Ishikawa (cell line): ENCODE measurements at regions not wholly inside any gene's neighbourhood (a gene's known extent, or its start where the extent isn't known, plus 50 kb on each side); places are given as distances from the start of the nearest gene placed in this dataset.

ENCODE experiments used
- CEBPB ChIP-seq: IDR thresholded peaks from 2 replicates; pipeline ENCODE4 v1.6.1; 2012
- CREB1 ChIP-seq: IDR thresholded peaks from 2 replicates; pipeline ENCODE4 v1.6.1; 2012; ENCODE audit warnings: low read depth
- EGR1 ChIP-seq: IDR thresholded peaks from 2 replicates; pipeline ENCODE4 v1.6.1; 2012
- EP300 ChIP-seq: IDR thresholded peaks from 2 replicates; pipeline ENCODE4 v1.6.1; 2012; ENCODE audit warnings: borderline replicate concordance
- FOXM1 ChIP-seq: IDR thresholded peaks from 2 replicates; pipeline ENCODE4 v1.6.1; 2012; ENCODE audit warnings: low read depth, borderline replicate concordance
- NFIC ChIP-seq: IDR thresholded peaks from 2 replicates; pipeline ENCODE4 v1.6.1; 2012
- RAD21 ChIP-seq: IDR thresholded peaks from 2 replicates; pipeline ENCODE4 v1.6.1; 2012; ENCODE audit warnings: low read depth
- TAF1 ChIP-seq: IDR thresholded peaks from 2 replicates; pipeline ENCODE4 v1.6.1; 2012; ENCODE audit warnings: low read depth, mild to moderate bottlenecking
- TCF12 ChIP-seq: IDR thresholded peaks from 2 replicates; pipeline ENCODE4 v1.6.1; 2012; ENCODE audit warnings: low read depth
- TEAD4 ChIP-seq: IDR thresholded peaks from 2 replicates; pipeline ENCODE4 v1.6.1; 2012
- YY1 ChIP-seq: IDR thresholded peaks from 2 replicates; pipeline ENCODE4 v1.6.1; 2012; ENCODE audit warnings: low read depth
- ZBTB7A ChIP-seq: IDR thresholded peaks from 2 replicates; pipeline ENCODE4 v1.6.1; 2012; ENCODE audit warnings: low read depth
- TF ChIP-seq, protein P1 (sequence below): IDR thresholded peaks from 2 replicates; pipeline ENCODE4 v1.6.1; 2012
- TF ChIP-seq, protein P2 (sequence below): IDR thresholded peaks from 2 replicates; pipeline ENCODE4 v1.6.1; 2012
- TF ChIP-seq, protein P3 (sequence below): IDR thresholded peaks from 2 replicates; pipeline ENCODE4 v1.6.1; 2012; ENCODE audit warnings: low read depth, mild to moderate bottlenecking

DNA sequence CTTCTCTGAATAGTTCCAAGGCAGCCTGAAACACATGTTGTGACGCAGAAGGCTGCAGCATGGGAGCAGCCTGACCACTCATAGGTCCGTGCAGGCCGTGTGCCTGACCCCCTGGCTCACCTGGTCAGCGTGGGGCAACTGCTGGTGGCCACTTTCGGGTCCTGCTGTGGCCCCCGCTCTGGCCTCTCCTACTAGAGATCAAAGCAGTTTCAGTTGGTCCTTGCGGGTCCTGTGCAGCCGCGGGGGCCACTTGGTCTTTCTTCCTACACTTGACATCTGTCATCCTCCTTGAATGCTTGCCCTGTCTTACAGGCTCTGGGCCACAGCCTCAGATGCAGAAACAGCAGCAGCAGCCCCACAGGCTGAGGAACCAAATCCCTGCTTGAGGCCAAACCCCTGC, 320.8 kb upstream of the ZNF32 start:
- TF ChIP-seq EP300 (no peak), RAD21 (no peak), EGR1 (no peak), YY1 (no peak), NFIC (no peak), ZBTB7A (no peak), FOXM1 (no peak), TAF1 (no peak)
- TF ChIP-seq, protein P1, sequence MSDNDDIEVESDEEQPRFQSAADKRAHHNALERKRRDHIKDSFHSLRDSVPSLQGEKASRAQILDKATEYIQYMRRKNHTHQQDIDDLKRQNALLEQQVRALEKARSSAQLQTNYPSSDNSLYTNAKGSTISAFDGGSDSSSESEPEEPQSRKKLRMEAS = no peak
- TF ChIP-seq, protein P2, sequence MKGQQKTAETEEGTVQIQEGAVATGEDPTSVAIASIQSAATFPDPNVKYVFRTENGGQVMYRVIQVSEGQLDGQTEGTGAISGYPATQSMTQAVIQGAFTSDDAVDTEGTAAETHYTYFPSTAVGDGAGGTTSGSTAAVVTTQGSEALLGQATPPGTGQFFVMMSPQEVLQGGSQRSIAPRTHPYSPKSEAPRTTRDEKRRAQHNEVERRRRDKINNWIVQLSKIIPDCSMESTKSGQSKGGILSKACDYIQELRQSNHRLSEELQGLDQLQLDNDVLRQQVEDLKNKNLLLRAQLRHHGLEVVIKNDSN = no peak

DNA sequence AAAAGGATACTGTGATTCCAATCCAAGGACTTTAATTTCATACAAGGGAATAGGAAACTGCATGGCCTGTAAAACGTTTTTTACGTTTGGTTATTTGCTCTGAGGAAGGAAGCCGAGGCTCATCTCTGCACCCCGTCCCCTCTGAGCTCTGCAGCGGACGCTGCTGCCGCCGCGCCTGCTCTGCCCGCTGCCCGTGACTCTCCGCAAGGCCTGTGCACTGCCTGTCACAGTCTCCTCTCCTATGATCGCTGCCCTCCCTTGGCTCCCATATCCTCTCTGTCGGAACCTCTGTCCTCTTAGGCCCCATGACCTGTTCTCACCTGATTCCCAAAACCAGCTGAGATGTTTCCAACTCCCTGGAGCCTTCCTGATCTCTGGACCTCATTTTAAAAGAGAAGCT, 320.3 kb upstream of the ZNF32 start:
- no peak for TF ChIP-seq EGR1
- no peak for TF ChIP-seq TCF12
- no peak for TF ChIP-seq NFIC
- TF ChIP-seq, protein P1 = no peak
- TF ChIP-seq TEAD4 = no peak
- no peak for TF ChIP-seq ZBTB7A
- no peak for TF ChIP-seq EP300
- TF ChIP-seq FOXM1 = no peak
- TF ChIP-seq, protein P3, sequence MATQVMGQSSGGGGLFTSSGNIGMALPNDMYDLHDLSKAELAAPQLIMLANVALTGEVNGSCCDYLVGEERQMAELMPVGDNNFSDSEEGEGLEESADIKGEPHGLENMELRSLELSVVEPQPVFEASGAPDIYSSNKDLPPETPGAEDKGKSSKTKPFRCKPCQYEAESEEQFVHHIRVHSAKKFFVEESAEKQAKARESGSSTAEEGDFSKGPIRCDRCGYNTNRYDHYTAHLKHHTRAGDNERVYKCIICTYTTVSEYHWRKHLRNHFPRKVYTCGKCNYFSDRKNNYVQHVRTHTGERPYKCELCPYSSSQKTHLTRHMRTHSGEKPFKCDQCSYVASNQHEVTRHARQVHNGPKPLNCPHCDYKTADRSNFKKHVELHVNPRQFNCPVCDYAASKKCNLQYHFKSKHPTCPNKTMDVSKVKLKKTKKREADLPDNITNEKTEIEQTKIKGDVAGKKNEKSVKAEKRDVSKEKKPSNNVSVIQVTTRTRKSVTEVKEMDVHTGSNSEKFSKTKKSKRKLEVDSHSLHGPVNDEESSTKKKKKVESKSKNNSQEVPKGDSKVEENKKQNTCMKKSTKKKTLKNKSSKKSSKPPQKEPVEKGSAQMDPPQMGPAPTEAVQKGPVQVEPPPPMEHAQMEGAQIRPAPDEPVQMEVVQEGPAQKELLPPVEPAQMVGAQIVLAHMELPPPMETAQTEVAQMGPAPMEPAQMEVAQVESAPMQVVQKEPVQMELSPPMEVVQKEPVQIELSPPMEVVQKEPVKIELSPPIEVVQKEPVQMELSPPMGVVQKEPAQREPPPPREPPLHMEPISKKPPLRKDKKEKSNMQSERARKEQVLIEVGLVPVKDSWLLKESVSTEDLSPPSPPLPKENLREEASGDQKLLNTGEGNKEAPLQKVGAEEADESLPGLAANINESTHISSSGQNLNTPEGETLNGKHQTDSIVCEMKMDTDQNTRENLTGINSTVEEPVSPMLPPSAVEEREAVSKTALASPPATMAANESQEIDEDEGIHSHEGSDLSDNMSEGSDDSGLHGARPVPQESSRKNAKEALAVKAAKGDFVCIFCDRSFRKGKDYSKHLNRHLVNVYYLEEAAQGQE = no peak
- no peak for TF ChIP-seq YY1
- TF ChIP-seq CEBPB = no peak
- TF ChIP-seq TAF1 = no peak
- TF ChIP-seq, protein P2 = no peak
- no peak for TF ChIP-seq CREB1
- no peak for TF ChIP-seq RAD21

DNA sequence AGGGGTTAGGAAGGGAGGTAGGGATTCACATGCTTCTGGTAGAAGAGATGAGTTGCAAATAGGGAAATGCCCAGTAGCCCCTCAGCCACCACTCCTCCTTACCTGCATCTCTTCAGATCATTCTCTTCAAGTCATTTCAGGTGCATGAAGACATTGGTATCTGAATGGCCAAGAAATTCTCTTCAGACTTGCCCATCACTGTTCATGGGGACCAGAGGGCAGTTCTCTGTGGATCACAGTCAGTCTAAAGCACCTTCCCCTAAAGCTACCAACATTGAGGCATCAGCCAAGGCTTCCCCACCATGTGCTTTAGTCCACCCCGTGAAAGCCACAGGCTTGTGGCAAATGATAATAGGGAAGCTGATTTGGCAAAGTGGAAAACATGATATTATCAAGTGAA, 319.4 kb upstream of the ZNF32 start:
- no peak for TF ChIP-seq EGR1
- TF ChIP-seq CREB1 = no peak
- no peak for TF ChIP-seq TEAD4
- TF ChIP-seq, protein P2 = no peak
- TF ChIP-seq TAF1 = no peak
- TF ChIP-seq EP300 = no peak
- TF ChIP-seq, protein P1 = no peak
- no peak for TF ChIP-seq YY1
- TF ChIP-seq, protein P3 = no peak
- no peak for TF ChIP-seq FOXM1
- no peak for TF ChIP-seq CEBPB
- no peak for TF ChIP-seq TCF12
- no peak for TF ChIP-seq ZBTB7A

DNA sequence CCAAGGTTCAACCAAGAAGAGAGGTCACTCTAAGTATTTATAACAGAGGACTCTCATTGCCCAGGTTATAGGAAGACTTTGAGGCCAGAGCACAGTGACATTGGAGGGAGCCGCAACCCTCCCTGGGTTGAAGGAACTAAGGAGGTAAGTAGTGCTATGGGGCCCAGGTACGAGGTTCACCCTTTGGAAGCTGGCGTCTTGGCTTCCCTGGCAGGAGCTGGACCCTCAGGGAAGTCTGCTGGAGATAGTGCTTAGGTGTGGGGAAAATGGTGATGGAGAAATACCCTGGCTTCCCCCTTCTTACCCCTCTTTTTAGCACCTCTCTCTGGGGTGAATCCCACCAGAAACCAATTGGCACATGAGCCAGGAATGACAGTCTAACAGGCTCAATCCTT, 317.9 kb upstream of the ZNF32 start:
- TF ChIP-seq FOXM1 (no peak), RAD21 (no peak)

DNA sequence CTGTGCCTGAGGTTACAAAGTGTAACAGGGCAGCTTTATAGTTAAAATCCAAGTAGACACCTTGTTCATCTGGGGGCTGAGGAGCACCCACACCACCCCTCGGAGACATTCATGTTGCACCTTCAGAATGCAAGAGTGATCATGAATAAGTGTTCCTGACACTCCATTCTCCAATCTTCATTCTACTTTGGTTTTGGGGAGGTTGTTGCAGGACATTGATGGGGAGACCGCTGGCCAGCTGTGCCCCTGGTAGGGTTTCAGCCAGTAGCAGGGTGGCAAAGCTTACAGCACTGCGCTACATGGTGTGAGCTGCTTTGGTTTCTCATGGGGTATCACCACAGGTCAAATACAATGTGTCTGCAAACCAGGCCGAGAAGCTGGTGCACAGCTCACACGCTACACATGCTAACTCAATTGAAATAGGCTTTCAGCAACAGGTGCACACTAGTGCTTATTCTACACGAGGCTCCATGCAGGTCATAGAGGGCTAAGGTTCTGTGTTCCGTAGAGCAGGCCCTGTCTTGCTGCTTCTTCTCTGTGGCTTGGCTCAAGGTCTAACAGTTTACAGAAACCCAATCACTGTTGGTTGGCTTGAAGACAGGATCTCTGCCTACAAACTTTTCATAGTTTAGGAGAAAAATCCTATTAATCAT, 317.4 kb upstream of the ZNF32 start:
- TF ChIP-seq TEAD4 (no peak), EGR1 (no peak)
